Testis (tissue), 2 donors: ENCODE measurements at regions not wholly inside any gene's neighbourhood (a gene's known extent, or its start where the extent isn't known, plus 50 kb on each side); places are given as distances from the start of the nearest gene placed in this dataset.

Source experiments
- CTCF ChIP-seq, 3 experiments: fragments of 450-650 bp in 2 of 3; fragments of 200-600 bp in 1 of 3; sonication (generic) in 1 of 3; IDR thresholded peaks; one replicate each; pipeline ENCODE4 v1.5.1; 2016 to 2019; ENCODE audit warnings: antibody characterized with exemption in 3 of 3, mild to moderate bottlenecking in 2 of 3, moderate library complexity in 1 of 3
- POLR2A ChIP-seq: fragments of 450-650 bp; IDR thresholded peaks from one replicate; pipeline ENCODE4 v1.6.1; 2017; ENCODE audit warnings: antibody characterized with exemption, mild to moderate bottlenecking, moderate library complexity

- no peak for TF ChIP-seq CTCF (IDR thresholded peaks at IDR 0.05)
- no peak for TF ChIP-seq POLR2A
Observed at GRCh38 chr18:1270081-1270480, 365.4 kb downstream of the ADCYAP1 start.
